NCI-H128 (cell line): ENCODE measurements at regions not wholly inside any gene's neighbourhood (a gene's known extent, or its start where the extent isn't known, plus 50 kb on each side); places are given as distances from the start of the nearest gene placed in this dataset.

ENCODE experiments used
- DNase-seq: peaks from one replicate; lab custom pipeline; 2025; ENCODE audit not compliant: unreplicated experiment; lab: John Stamatoyannopoulos, UW

- DNase-seq = no peak
Observed at GRCh38 chr15:27623149-27623548, 476.0 kb downstream of the OCA2 start.

- DNase-seq = no peak
Observed at GRCh38 chr15:27622371-27622770, 476.7 kb downstream of the OCA2 start.

- no peak for DNase-seq
Observed at GRCh38 chr15:27619204-27619603, 479.9 kb downstream of the OCA2 start.

GRCh38 chr15:27617013-27617412 is 482.1 kb downstream of the OCA2 start:
- no peak for DNase-seq

- DNase-seq = no peak
Observed at GRCh38 chr15:27608248-27608647, 490.9 kb downstream of the OCA2 start.

- DNase-seq = no peak
Observed at GRCh38 chr15:27601239-27601960, 497.7 kb downstream of the OCA2 start.

- no peak for DNase-seq
Observed at GRCh38 chr15:27599034-27599433, 500.1 kb downstream of the OCA2 start.

- DNase-seq = no peak
Observed at GRCh38 chr15:27598251-27599009, 500.7 kb downstream of the OCA2 start.

GRCh38 chr15:27595211-27595610 is 503.9 kb downstream of the OCA2 start:
- no peak for DNase-seq

GRCh38 chr15:27592036-27592760 is 506.9 kb downstream of the OCA2 start:
- no peak for DNase-seq
